ENCODE measurements at regions not wholly inside any gene's neighbourhood (a gene's known extent, or its start where the extent isn't known, plus 50 kb on each side); places are given as distances from the start of the nearest gene placed in this dataset.

DNA sequence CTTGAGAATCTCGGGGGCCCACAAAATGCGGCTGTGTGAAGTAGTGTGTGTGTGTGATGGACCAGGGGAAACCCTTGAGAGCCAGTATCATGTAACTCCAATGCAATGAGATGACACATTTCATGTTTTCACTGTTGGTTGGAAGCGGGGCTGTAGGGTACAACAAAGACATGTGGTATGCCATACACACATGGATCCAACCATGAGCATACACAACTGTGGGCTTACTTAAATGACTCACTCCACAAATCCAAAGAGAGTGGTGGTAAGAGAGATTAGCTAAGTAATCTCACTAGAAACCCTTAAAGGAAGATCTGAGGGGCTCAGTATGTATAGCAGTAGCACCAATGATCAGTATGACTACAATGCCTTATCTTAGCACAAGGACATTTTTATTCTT lies 225.7 kb downstream of the SIPA1L2 start:
- no peaks in the 10 kb centered on the region for H3K4me1 ChIP-seq (ENCODE audit: control insufficient read depth in 1 of 2, insufficient read depth in 1 of 2, low read depth in 1 of 2, low read length in 1 of 2)
- no peak overlapping the region for H3K4me3 ChIP-seq (ENCODE audit: low read depth in 1 of 2, low read length in 1 of 2)
- H3K27ac ChIP-seq: no peak overlapping the region
- no peaks in the 10 kb centered on the region for H3K27me3 ChIP-seq
- H3K36me3 ChIP-seq: peaks cover 30% of the 10 kb centered on the region
- no peaks in the 10 kb centered on the region for H3K9me3 ChIP-seq
- TF ChIP-seq, protein P1, sequence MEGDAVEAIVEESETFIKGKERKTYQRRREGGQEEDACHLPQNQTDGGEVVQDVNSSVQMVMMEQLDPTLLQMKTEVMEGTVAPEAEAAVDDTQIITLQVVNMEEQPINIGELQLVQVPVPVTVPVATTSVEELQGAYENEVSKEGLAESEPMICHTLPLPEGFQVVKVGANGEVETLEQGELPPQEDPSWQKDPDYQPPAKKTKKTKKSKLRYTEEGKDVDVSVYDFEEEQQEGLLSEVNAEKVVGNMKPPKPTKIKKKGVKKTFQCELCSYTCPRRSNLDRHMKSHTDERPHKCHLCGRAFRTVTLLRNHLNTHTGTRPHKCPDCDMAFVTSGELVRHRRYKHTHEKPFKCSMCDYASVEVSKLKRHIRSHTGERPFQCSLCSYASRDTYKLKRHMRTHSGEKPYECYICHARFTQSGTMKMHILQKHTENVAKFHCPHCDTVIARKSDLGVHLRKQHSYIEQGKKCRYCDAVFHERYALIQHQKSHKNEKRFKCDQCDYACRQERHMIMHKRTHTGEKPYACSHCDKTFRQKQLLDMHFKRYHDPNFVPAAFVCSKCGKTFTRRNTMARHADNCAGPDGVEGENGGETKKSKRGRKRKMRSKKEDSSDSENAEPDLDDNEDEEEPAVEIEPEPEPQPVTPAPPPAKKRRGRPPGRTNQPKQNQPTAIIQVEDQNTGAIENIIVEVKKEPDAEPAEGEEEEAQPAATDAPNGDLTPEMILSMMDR (IDR thresholded peaks at IDR 0.05): no peak

DNA sequence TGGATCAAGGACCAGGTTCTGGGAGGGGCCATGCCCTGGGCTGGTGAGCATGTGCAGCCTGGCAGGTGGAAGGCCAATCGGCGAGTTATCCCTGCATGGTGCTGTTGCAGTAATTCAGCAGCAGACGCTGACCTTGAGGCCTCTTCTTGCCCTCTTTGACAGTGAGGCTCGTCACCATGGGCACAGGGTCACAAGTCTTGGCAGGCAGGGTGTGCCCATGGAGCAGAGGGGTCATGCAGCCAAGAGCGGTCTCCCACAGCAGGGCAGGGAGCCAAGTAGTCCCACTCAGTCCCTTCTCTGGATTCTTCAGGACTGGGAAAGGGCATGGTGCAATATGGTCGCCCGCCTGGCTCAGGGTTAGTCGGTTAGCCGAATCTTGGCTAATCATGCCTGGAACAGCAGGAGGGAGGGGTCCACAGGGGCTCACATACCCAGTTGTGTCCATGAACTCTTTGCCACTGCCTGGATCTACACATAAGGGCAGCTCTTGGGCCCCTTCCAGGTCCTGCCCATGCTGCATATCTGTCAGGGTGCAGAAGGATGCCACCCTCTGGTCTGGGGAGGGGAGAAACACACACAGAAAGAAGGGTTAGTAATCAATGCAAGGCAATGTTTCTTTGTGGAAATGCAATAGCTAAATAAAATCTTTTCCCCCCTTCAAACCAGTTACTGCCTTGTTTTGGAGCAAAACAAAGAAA lies 226.8 kb downstream of the SIPA1L2 start:
- Histone ChIP-seq H3K36me3 (peaks cover 40% of the 10 kb centered on the region), H3K9me3 (no peaks in the 10 kb centered on the region), H3K4me1 (ENCODE audit: control insufficient read depth in 1 of 2, insufficient read depth in 1 of 2, low read depth in 1 of 2, low read length in 1 of 2) (no peaks in the 10 kb centered on the region), H3K4me3 (ENCODE audit: low read depth in 1 of 2, low read length in 1 of 2) (no peak overlapping the region), H3K27ac (no peak overlapping the region), H3K27me3 (no peaks in the 10 kb centered on the region)
- TF ChIP-seq, protein P1 (IDR thresholded peaks at IDR 0.05): no peak

DNA sequence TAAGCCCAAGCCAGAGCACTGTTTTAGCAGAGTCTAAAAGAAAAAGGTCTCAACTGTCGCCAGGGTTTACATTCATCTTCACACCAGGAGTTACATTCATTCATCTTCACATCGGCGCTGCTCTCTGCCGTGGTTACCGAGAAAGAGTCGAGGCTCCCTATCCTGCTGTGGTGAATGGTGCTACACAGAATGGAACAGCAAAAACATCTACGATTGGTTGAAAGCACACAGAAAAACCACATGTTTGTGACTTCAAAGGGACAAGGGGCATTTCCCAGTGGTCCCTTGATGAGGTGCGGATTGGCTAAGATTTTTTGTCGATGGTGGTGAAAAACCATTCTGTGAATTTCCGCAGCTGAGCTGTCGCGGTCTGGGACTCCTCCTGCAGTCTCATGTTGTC lies 231.1 kb downstream of the SIPA1L2 start:
- Histone ChIP-seq H3K27ac (no peak overlapping the region), H3K4me3 (ENCODE audit: low read depth in 1 of 2, low read length in 1 of 2) (no peak overlapping the region), H3K4me1 (ENCODE audit: control insufficient read depth in 1 of 2, insufficient read depth in 1 of 2, low read depth in 1 of 2, low read length in 1 of 2) (no peaks in the 10 kb centered on the region), H3K27me3 (peaks cover 2% of the 10 kb centered on the region), H3K9me3 (no peaks in the 10 kb centered on the region), H3K36me3 (peaks cover 49% of the 10 kb centered on the region)
- TF ChIP-seq, protein P1 (IDR thresholded peaks at IDR 0.05): no peak

DNA sequence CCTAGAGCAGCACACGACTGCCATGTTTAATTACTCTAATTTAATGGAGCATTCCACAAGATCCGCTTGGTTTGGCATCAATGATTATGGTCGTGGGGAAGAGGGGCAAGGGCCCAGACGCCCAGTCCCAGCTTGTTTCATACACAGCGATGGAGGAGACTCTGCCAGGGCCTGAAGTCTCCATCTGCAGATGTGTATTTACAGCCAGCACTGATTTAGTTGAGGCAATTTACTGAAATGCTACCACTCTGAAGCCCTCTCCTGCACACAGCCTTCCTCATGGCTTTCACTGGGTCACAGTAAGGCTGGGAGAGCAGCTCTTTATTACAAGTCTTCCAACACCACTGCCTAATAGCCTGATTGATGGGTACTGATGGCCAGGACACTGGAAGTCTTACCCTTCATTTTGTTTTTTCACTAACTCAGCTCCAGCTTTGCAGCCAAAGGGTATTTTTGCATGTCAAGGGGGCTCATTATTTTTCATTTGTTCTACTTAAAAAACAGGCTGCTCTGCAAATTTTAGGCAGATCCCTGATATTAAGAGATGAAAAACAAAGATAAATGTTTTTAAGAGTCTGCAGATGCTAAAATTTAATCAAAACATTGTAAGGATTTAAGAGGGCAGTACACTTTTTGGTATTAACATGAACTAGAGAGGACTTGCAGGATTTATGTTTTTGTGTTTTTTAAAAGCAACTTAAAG lies 236.3 kb downstream of the SIPA1L2 start:
- TF ChIP-seq, protein P1 (IDR thresholded peaks at IDR 0.05): no peak
- peaks cover 13% of the 10 kb centered on the region for H3K36me3 ChIP-seq
- no peaks in the 10 kb centered on the region for H3K9me3 ChIP-seq
- no peak overlapping the region for H3K27ac ChIP-seq
- no peaks in the 10 kb centered on the region for H3K4me1 ChIP-seq (ENCODE audit: control insufficient read depth in 1 of 2, insufficient read depth in 1 of 2, low read depth in 1 of 2, low read length in 1 of 2)
- no peak overlapping the region for H3K4me3 ChIP-seq (ENCODE audit: low read depth in 1 of 2, low read length in 1 of 2)
- H3K27me3 ChIP-seq: peaks cover 13% of the 10 kb centered on the region

DNA sequence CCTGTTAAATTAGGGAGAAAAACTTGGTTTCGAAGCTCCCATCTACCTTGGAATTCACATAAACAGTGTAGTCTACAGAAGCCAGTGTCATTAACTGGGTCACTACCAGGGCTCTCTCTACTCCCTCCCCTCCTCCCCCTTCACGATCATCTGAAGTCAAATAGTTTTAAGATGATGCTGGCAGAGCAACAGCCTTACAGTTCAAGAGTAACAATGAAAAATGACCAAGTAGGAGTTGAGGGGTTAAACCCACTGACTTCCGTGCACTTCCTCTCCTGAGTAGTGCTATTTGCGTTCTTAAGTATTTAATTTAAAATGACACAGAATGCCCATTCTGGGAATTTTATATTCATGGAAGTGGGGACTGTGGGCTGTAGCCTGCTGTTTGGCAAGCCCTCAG lies 236.9 kb downstream of the SIPA1L2 start:
- Histone ChIP-seq H3K4me1 (ENCODE audit: control insufficient read depth in 1 of 2, insufficient read depth in 1 of 2, low read depth in 1 of 2, low read length in 1 of 2) (no peaks in the 10 kb centered on the region), H3K4me3 (ENCODE audit: low read depth in 1 of 2, low read length in 1 of 2) (no peak overlapping the region), H3K27ac (no peak overlapping the region), H3K9me3 (no peaks in the 10 kb centered on the region), H3K36me3 (peaks cover 8% of the 10 kb centered on the region), H3K27me3 (peaks cover 13% of the 10 kb centered on the region)
- TF ChIP-seq, protein P1 (IDR thresholded peaks at IDR 0.05): no peak
